GM18858 (cell line): ENCODE measurements at regions not wholly inside any gene's neighbourhood (a gene's known extent, or its start where the extent isn't known, plus 50 kb on each side); places are given as distances from the start of the nearest gene placed in this dataset.
"Not testable (repeated sequence)": the region's sequence is repeated elsewhere in the genome, so short reads cannot be mapped to it uniquely, and the experiment has no call there.

Source experiments
- ATAC-seq: cut with Tn5 transposase; IDR thresholded peaks from one replicate; pipeline ENCODE4 v1.9.1; 2021; ENCODE audit not compliant: unreplicated experiment

- no peak for ATAC-seq
Observed at GRCh38 chr16:63473725-63474124, 1437.5 kb upstream of the CDH8 start.

DNA sequence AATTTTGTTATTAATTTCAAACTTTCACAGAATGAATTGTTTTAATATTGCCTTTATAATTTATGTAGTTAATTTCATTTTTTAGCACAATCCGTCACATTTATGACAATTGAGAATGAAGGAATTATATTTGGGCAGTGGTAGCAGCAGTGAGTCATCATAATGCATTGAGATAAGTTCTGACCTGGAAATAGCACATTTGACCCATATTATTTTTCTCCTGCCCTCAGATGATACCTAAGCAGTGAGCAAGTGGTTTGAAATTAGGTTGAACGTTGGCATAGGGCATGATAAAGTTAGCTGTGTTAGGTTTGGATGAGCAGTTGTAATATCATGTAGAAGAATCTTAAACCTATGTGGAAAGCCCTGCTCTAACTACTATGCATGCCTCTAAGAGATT lies 1431.3 kb upstream of the CDH8 start:
- ATAC-seq, result no peak

GRCh38 chr16:63462316-63462715 lies 1426.1 kb upstream of the CDH8 start:
- ATAC-seq, result no peak

DNA sequence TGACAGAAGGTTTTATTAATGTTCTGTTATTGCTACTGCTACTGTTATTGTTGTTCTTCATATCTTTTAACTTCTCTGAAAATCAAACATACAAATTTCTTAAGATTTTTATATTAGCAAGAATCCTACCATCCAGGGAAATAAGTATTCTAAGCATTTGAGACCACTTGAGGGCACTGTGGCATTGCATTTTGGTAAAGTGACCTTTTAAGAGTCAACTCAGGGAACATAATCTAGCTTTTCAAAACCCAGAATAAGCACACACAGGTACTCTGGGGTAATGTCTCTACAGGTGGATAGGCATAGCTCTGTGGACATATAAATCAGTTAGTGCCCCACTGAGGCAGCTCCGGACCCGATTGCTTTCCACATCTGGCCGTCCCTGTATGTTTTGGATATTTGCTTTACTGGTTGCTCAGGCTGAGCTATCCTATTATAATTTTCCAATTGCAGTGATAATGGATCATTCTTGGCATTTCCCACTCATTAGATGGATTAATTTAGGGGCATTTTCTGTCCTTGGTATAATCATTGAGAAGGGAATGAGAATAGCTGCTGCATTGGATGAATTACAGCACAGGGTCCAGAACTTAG lies 1425.1 kb upstream of the CDH8 start:
- ATAC-seq, result no peak

GRCh38 chr16:63458846-63459245 lies 1422.6 kb upstream of the CDH8 start:
- no peak for ATAC-seq

GRCh38 chr16:63457869-63458268 lies 1421.6 kb upstream of the CDH8 start:
- no peak for ATAC-seq

GRCh38 chr16:63453261-63453660 lies 1417.0 kb upstream of the CDH8 start:
- ATAC-seq, result no peak

GRCh38 chr16:63447121-63447520 lies 1410.9 kb upstream of the CDH8 start:
- no peak for ATAC-seq

- no peak for ATAC-seq
Observed at GRCh38 chr16:63442246-63442645, 1406.0 kb upstream of the CDH8 start.

- no peak for ATAC-seq
Observed at GRCh38 chr16:63426275-63426870, 1390.1 kb upstream of the CDH8 start.

- no peak for ATAC-seq
Observed at GRCh38 chr16:63422715-63423114, 1386.5 kb upstream of the CDH8 start.

GRCh38 chr16:63416712-63417111 lies 1380.5 kb upstream of the CDH8 start:
- ATAC-seq, result no peak

GRCh38 chr16:63415014-63415413 lies 1378.8 kb upstream of the CDH8 start:
- ATAC-seq, result no peak

DNA sequence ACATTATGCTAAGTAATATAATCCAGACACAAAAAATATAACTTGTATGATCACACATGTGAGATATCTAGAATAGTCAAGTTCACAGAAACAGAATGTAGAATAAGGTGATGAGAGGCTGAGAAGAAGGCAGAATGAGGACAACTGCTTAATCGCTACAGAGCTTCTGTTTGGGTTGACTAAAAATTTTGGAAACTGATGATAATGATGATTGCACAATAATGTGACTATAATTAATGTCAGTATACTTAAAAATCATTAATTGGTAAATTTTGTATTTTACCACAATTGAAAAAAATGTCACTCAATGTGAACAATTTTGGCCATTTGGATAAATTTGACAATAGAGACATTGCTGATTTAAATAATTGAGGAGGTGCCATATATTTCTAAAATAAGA lies 1374.4 kb upstream of the CDH8 start:
- no peak for ATAC-seq

DNA sequence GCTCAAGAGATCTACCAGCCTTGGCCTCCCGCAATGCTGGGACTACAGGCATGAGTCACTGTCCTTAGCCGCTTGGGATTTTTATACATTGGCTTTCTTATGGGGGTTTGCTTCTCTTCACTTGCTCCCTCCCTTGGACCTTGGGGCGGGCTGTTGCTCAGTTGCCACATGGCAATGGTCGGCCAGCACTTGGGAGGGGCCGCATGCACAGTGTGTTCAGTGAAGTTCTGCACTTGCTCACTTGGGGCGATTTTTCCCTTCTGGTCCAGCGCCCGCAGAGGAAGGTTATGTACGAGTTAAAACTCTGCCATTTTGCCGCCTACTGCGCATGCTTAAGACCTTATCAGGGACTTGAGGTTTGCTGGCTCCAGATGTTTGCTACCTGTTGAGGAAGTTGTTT lies 1367.6 kb upstream of the CDH8 start:
- ATAC-seq, result no peak

DNA sequence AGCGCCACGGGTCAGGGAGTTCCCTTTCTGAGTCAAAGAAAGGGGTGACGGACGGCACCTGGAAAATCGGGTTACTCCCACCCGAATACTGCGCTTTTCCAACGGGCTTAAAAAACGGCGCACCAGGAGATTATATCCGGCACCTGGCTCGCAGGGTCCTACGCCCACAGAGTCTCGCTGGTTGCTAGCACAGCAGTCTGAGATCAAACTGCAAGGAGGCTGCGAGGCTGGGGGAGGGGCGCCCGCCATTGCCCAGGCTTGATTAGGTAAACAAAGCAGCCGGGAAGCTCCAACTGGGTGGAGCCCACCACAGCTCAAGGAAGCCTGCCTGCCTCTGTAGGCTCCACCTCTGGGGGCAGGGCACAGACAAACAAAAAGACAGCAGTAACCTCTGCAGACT lies 1352.0 kb upstream of the CDH8 start:
- not testable (repeated sequence) for ATAC-seq

- ATAC-seq, result no peak
Observed at GRCh38 chr16:63385714-63386432, 1349.6 kb upstream of the CDH8 start.

DNA sequence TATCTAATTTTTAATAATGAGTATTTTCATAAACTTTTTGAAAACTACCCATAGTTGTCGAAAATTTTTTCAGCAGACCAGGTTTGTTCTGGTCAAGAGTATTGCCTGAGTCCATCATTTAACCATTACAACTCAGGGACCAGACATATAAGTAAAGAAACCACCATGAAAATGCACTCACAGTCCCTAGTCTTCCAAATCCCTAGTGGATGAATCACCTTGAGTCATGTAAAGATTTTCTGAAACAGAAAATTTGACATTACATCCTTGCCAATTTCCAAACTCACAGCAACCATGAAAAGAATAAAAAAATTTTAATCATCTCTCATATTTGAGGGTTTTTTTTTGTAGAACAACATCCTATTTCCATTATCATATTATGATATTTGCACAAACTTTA lies 1337.5 kb upstream of the CDH8 start:
- ATAC-seq, result no peak

DNA sequence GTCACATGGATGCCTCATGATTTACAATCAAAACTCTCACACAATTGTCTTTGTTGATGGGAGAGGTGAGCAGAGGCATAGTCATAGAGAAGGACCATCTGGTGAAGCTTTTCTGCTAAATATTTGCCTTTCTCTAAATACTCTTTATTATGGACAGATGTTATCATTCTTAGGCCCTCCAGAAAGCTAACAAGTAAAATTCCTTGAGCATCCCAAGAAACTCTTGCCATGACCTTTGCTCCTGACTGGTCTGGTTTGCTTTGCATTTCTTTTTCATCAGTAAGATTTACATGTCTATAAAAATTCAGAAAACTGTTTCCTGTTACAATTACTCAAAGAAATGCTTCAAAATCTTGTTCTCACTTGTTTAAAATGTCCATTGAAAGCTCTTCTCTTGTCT lies 1336.6 kb upstream of the CDH8 start:
- no peak for ATAC-seq

DNA sequence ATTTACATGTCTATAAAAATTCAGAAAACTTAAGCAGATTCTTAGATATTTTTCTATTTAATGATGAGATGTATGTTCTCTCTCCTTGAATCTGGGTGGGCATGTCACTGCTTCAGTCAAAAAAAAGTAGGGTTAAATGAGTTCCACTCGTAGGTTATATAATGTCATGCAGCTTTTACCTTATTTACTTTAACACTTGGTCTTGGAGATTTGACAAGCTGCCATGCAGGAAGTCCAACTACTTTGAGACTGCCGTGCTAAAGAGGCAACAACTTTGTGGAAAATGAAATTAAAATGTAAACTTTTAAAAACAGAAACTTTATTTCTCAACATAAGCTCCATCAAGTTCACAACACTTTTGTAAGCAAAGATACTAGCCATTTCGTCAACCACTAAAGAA lies 1336.0 kb upstream of the CDH8 start:
- no peak for ATAC-seq

DNA sequence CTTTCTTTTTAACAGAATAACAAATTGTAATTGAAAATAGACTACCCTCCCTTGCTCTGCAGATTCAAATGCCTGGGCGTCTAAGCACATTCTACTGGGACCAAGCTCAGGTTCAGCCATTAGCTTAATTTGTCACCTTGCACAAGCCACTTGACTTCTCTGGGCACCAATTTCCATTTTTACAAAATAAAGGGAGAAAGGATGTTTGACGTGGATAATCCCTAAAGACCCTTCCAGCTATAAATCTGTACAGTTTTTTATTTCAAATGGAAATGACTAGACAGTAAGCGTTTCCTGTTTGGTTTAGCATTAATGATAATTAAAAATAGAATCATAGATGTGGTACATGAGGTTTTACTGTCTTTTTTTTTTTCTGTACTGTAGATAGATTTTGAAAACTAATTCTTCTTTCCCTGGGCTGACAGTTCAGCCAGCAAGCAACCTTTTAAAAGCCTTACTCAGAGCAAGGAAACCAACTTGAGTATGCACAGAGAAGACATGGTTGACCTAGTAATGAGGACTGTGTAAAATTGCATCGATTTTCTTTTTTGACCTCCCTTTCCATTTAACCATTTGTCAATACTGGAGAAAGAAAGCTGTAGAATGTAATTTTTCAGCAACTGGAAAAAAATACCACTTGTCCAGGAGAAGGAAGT lies 1329.5 kb upstream of the CDH8 start:
- ATAC-seq, result no peak

DNA sequence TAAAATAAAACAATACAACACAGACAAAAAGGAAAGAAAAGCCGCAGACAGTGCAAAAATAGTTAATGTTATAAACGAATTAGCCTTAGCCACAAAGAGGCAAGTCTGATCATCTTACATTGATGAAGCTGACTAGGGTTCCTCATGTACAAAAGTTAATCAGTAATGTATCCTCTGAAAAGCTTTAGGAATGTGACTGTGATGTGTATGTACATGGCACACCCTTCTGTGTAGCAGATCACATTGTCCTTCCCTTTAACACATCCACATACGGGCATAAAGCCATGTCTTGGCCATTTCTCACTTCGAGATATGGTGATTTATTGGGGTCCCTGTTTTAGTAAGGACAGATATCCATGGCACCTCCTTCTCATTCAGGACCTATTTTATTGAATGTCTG lies 1327.5 kb upstream of the CDH8 start:
- ATAC-seq, result no peak
